Subcutaneous abdominal adipose tissue (tissue), 5 donors: ENCODE measurements at regions not wholly inside any gene's neighbourhood (a gene's known extent, or its start where the extent isn't known, plus 50 kb on each side); places are given as distances from the start of the nearest gene placed in this dataset.

Experiments used
- H3K27ac ChIP-seq: one replicate; pipeline ENCODE4 v1.7.0; 2013; ENCODE audit warnings: low read depth, mild to moderate bottlenecking, inconsistent platforms, low read length, moderate library complexity
- H3K27me3 ChIP-seq, 5 donors: one replicate each; pipeline ENCODE4 v1.7.0; 2013; ENCODE audit warnings: low read length in 5 of 5, inconsistent platforms in 1 of 5; ENCODE audit not compliant: control insufficient read depth in 5 of 5, insufficient read depth in 4 of 5
- H3K36me3 ChIP-seq, 5 donors: one replicate each; pipeline ENCODE4 v1.7.0; 2013; ENCODE audit warnings: low read length in 5 of 5; ENCODE audit not compliant: control insufficient read depth in 5 of 5, insufficient read depth in 5 of 5
- H3K4me1 ChIP-seq, 5 donors: one replicate each; pipeline ENCODE4 v1.7.0; 2013; ENCODE audit warnings: low read length in 5 of 5, mild to moderate bottlenecking in 3 of 5, moderate library complexity in 1 of 5; ENCODE audit not compliant: control insufficient read depth in 5 of 5, insufficient read depth in 5 of 5
- H3K4me3 ChIP-seq, 5 donors: one replicate each; pipeline ENCODE4 v1.7.0; 2013; ENCODE audit warnings: low read length in 5 of 5, low read depth in 1 of 5
- H3K9ac ChIP-seq, 5 donors: one replicate each; pipeline ENCODE4 v1.7.0; 2013; ENCODE audit warnings: low read length in 5 of 5, mild to moderate bottlenecking in 4 of 5, moderate library complexity in 3 of 5
- H3K9me3 ChIP-seq, 5 donors: one replicate each; pipeline ENCODE4 v1.7.0; 2013; ENCODE audit warnings: low read length in 5 of 5; ENCODE audit not compliant: control insufficient read depth in 5 of 5
- donor health status: healthy.
- donor health status: healthy.
- donor health status: healthy.
- donor health status: healthy.
- donor health status: healthy.

GRCh38 chr3:86481636-86482035, 509.3 kb downstream of the VGLL3 start:
- Histone ChIP-seq H3K27me3 (no peaks in the 10 kb centered on the region), H3K4me3 (no peak overlapping the region), H3K36me3 (no peaks in the 10 kb centered on the region), H3K9me3 (peaks cover 0 to 7% (median 0%) of the 10 kb centered on the region in 5 donors), H3K4me1 (no peaks in the 10 kb centered on the region), H3K27ac (no peak overlapping the region), H3K9ac (no peak overlapping the region)

GRCh38 chr3:86481031-86481430, 509.9 kb downstream of the VGLL3 start:
- H3K9me3 ChIP-seq: peaks cover 0 to 7% (median 0%) of the 10 kb centered on the region in 5 donors
- H3K27me3 ChIP-seq: no peaks in the 10 kb centered on the region
- H3K4me3 ChIP-seq: no peak overlapping the region
- no peak overlapping the region for H3K9ac ChIP-seq
- no peak overlapping the region for H3K27ac ChIP-seq
- H3K4me1 ChIP-seq: no peaks in the 10 kb centered on the region
- H3K36me3 ChIP-seq: no peaks in the 10 kb centered on the region

GRCh38 chr3:86464180-86464579, 526.8 kb downstream of the VGLL3 start:
- Histone ChIP-seq H3K27me3 (no peaks in the 10 kb centered on the region), H3K9me3 (no peaks in the 10 kb centered on the region), H3K4me1 (peaks cover 0 to 4% (median 0%) of the 10 kb centered on the region in 5 donors), H3K4me3 (no peak overlapping the region), H3K9ac (no peak overlapping the region), H3K36me3 (no peaks in the 10 kb centered on the region), H3K27ac (no peak overlapping the region)

GRCh38 chr3:86451749-86452148, 539.2 kb downstream of the VGLL3 start:
- H3K27me3 ChIP-seq: no peaks in the 10 kb centered on the region
- no peak overlapping the region for H3K9ac ChIP-seq
- H3K36me3 ChIP-seq: no peaks in the 10 kb centered on the region
- no peaks in the 10 kb centered on the region for H3K9me3 ChIP-seq
- H3K27ac ChIP-seq: no peak overlapping the region
- H3K4me3 ChIP-seq: no peak overlapping the region
- H3K4me1 ChIP-seq: no peaks in the 10 kb centered on the region

- Histone ChIP-seq H3K4me1 (no peaks in the 10 kb centered on the region), H3K27ac (no peak overlapping the region), H3K4me3 (no peak overlapping the region), H3K36me3 (no peaks in the 10 kb centered on the region), H3K9ac (no peak overlapping the region), H3K27me3 (no peaks in the 10 kb centered on the region), H3K9me3 (no peaks in the 10 kb centered on the region)
These were observed 552.4 kb downstream of the VGLL3 start for GRCh38 chr3:86438544-86438943.

- Histone ChIP-seq H3K9ac (no peak overlapping the region), H3K4me3 (no peak overlapping the region), H3K27me3 (no peaks in the 10 kb centered on the region), H3K4me1 (no peaks in the 10 kb centered on the region), H3K36me3 (no peaks in the 10 kb centered on the region), H3K9me3 (peaks cover 0 to 7% (median 4%) of the 10 kb centered on the region in 5 donors), H3K27ac (no peak overlapping the region)
These were observed 563.6 kb downstream of the VGLL3 start for GRCh38 chr3:86427343-86427742.

GRCh38 chr3:86420990-86421739, 569.8 kb downstream of the VGLL3 start:
- peaks cover 0 to 7% (median 4%) of the 10 kb centered on the region in 5 donors for H3K9me3 ChIP-seq
- no peak overlapping the region for H3K27ac ChIP-seq
- no peak overlapping the region for H3K9ac ChIP-seq
- H3K4me1 ChIP-seq: no peaks in the 10 kb centered on the region
- H3K27me3 ChIP-seq: no peaks in the 10 kb centered on the region
- H3K36me3 ChIP-seq: no peaks in the 10 kb centered on the region
- H3K4me3 ChIP-seq: no peak overlapping the region

GRCh38 chr3:86418861-86419260, 572.1 kb downstream of the VGLL3 start:
- Histone ChIP-seq H3K4me3 (no peak overlapping the region), H3K27me3 (no peaks in the 10 kb centered on the region), H3K9ac (no peak overlapping the region), H3K27ac (no peak overlapping the region), H3K9me3 (no peaks in the 10 kb centered on the region), H3K36me3 (no peaks in the 10 kb centered on the region), H3K4me1 (no peaks in the 10 kb centered on the region)

GRCh38 chr3:86416334-86416733, 574.6 kb downstream of the VGLL3 start:
- no peaks in the 10 kb centered on the region for H3K36me3 ChIP-seq
- no peaks in the 10 kb centered on the region for H3K4me1 ChIP-seq
- no peaks in the 10 kb centered on the region for H3K27me3 ChIP-seq
- H3K27ac ChIP-seq: no peak overlapping the region
- H3K9ac ChIP-seq: no peak overlapping the region
- H3K9me3 ChIP-seq: no peaks in the 10 kb centered on the region
- no peak overlapping the region for H3K4me3 ChIP-seq

GRCh38 chr3:86413645-86414044, 577.3 kb downstream of the VGLL3 start:
- Histone ChIP-seq H3K9ac (no peak overlapping the region), H3K36me3 (no peaks in the 10 kb centered on the region), H3K9me3 (no peaks in the 10 kb centered on the region), H3K27me3 (no peaks in the 10 kb centered on the region), H3K4me1 (no peaks in the 10 kb centered on the region), H3K4me3 (no peak overlapping the region), H3K27ac (no peak overlapping the region)
